CD1c-positive myeloid dendritic cell (primary cell): ENCODE measurements at regions not wholly inside any gene's neighbourhood (a gene's known extent, or its start where the extent isn't known, plus 50 kb on each side); places are given as distances from the start of the nearest gene placed in this dataset.

Experiments used
- DNase-seq: peaks from one replicate; pipeline ENCODE4 v3.0.0-alpha.2; 2016; ENCODE audit errors: extremely low spot score

- DNase-seq = peak; percentile 22
These were observed 74.7 kb downstream of the SDC1 start for GRCh38 chr2:20150110-20150706.

- no peak for DNase-seq
These were observed 75.3 kb downstream of the SDC1 start for GRCh38 chr2:20149703-20150030.

- no peak for DNase-seq
These were observed 75.8 kb downstream of the SDC1 start for GRCh38 chr2:20148923-20149702.

- DNase-seq = no peak
These were observed 76.5 kb downstream of the SDC1 start for GRCh38 chr2:20148426-20148922.

- DNase-seq = no peak
These were observed 77.6 kb downstream of the SDC1 start for GRCh38 chr2:20147351-20147750.

GRCh38 chr2:20146401-20146800 is 78.5 kb downstream of the SDC1 start:
- DNase-seq = no peak

- peak; percentile 1 for DNase-seq
These were observed 79.3 kb downstream of the SDC1 start for GRCh38 chr2:20145497-20146193.

GRCh38 chr2:20144861-20145260 is 80.1 kb downstream of the SDC1 start:
- DNase-seq = peak; percentile 49

GRCh38 chr2:20144196-20144595 is 80.7 kb downstream of the SDC1 start:
- no peak for DNase-seq

GRCh38 chr2:20143263-20143662 is 81.7 kb downstream of the SDC1 start:
- no peak for DNase-seq

- DNase-seq = no peak
These were observed 83.1 kb downstream of the SDC1 start for GRCh38 chr2:20141806-20142205.

GRCh38 chr2:20141056-20141762 is 83.7 kb downstream of the SDC1 start:
- DNase-seq = no peak

GRCh38 chr2:20140321-20141055 is 84.4 kb downstream of the SDC1 start:
- DNase-seq = no peak

GRCh38 chr2:20139407-20140172 is 85.3 kb downstream of the SDC1 start:
- DNase-seq = no peak

- DNase-seq = no peak
These were observed 86.2 kb downstream of the SDC1 start for GRCh38 chr2:20138696-20139095.

- DNase-seq = no peak
These were observed 86.5 kb upstream of the LAPTM4A start for GRCh38 chr2:20137884-20138283.

GRCh38 chr2:20137131-20137571 is 85.7 kb upstream of the LAPTM4A start:
- DNase-seq = no peak

- no peak for DNase-seq
These were observed 84.7 kb upstream of the LAPTM4A start for GRCh38 chr2:20136149-20136548.

GRCh38 chr2:20135631-20136050 is 84.2 kb upstream of the LAPTM4A start:
- peak; percentile 72 for DNase-seq

GRCh38 chr2:20132990-20133535 is 81.6 kb upstream of the LAPTM4A start:
- no peak for DNase-seq
